Stomach (tissue), 8 donors: ENCODE measurements at regions not wholly inside any gene's neighbourhood (a gene's known extent, or its start where the extent isn't known, plus 50 kb on each side); places are given as distances from the start of the nearest gene placed in this dataset.

Experiments
- DNase-seq, 2 donors: peaks; one replicate each; pipeline versions ENCODE4 v3.0.0 to v3.0.0-alpha.2; 2013 to 2019
- H3K27ac ChIP-seq, 5 donors: fragments of 200-600 bp in 4 of 5; sonication (generic) in 4 of 5; one replicate each; pipeline ENCODE4 v1.5.1; 2013 to 2019; ENCODE audit warnings: mild to moderate bottlenecking in 1 of 5, moderate library complexity in 1 of 5
- H3K27me3 ChIP-seq, 3 donors: fragments of 200-600 bp; sonication (generic); one replicate each; pipeline ENCODE4 v1.5.1; 2017 to 2019; ENCODE audit warnings: mixed run types in 1 of 3
- H3K36me3 ChIP-seq, 4 donors: fragments of 200-600 bp; sonication (generic); 1 replicate in 3 of 4; 2 replicates in 1 of 4; pipeline ENCODE4 v1.5.1; 2016 to 2019
- H3K4me1 ChIP-seq, 4 donors: fragments of 200-600 bp; sonication (generic); one replicate each; pipeline ENCODE4 v1.5.1; 2016 to 2019
- H3K4me3 ChIP-seq, 4 donors: fragments of 200-600 bp; sonication (generic) in 3 of 4; one replicate each; pipeline ENCODE4 v1.5.1; 2016 to 2019; ENCODE audit warnings: mild to moderate bottlenecking in 1 of 4
- H3K9me3 ChIP-seq, 4 donors: fragments of 200-600 bp; sonication (generic); one replicate each; pipeline ENCODE4 v1.5.1; 2016 to 2019
- EP300 ChIP-seq: sonication (generic); formaldehyde crosslinking; IDR thresholded peaks from one replicate; pipeline ENCODE4 v1.6.1; 2017; ENCODE audit warnings: antibody characterized with exemption
- POLR2A ChIP-seq, 4 donors: fragments of 450-650 bp; IDR thresholded peaks; one replicate each; pipeline ENCODE4 v1.6.1; 2016; ENCODE audit warnings: antibody characterized with exemption in 4 of 4, control low read depth in 2 of 4, mild to moderate bottlenecking in 1 of 4, moderate library complexity in 1 of 4
- POLR2AphosphoS5 ChIP-seq, 3 donors: sonication (generic); formaldehyde crosslinking; IDR thresholded peaks; one replicate each; pipeline ENCODE4 v1.6.1; 2016; ENCODE audit warnings: antibody characterized with exemption in 3 of 3
- WGBS, 5 donors: extraction: QIAGEN DNeasy Blood & Tissue Kit in 3 of 5; methylation state at CpG; one replicate each; pipeline versions ENCODE4 v1.1.5 to v1.1.7; 2013 to 2018; 5-methylcytosine and 5-hydroxymethylcytosine counted together
- intact Hi-C: fragments of 100-400 bp; cut with DNase I; formaldehyde crosslinking; loops from one replicate; pipeline ENCODE4 v1.15.1; 2023; ENCODE audit warnings: low total_unique reads
- TF ChIP-seq, protein P1 (sequence below), 7 experiments: fragments of 450-650 bp in 4 of 7; fragments of 200-600 bp in 3 of 7; sonication (generic) in 3 of 7; IDR thresholded peaks; one replicate each; pipeline ENCODE4 v1.5.1; 2016 to 2019; ENCODE audit warnings: antibody characterized with exemption in 7 of 7, control low read depth in 2 of 7, mild to moderate bottlenecking in 1 of 7
- donor health status: healthy with polysubstance abuse.
- donor health status: Bipolar disorder and iron deficiency.
- donor health status: healthy.

DNA sequence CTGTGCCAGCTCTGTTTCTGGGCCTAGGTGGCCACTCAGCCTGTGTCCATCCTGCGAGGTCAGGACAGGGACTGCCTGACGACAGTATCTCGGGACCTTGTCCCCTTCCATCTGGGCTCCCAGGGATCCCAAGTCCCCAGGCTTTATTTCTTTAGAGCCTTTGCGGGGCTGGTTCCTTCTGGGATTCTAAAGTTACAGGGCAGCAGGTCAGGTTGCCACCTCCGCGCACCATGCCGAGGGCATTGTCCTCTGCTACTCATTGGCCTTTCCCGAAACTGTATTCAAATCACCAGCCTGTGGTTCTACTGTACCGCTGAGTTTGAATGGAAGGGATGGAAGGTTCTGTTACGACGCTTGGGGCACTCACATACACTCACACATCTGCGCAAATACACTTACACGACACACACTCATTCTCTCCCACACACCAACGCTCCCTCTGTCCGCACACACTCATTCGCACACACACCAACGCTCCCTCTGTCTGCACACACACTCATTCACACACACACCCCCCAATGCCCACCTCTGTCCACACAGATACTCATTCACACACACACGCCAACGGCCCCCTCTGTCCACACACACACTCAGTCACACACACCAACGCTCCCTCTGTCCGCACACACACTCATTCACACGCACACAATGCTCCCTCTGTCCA is 59.8 kb upstream of the THBS2 start:
- Histone ChIP-seq H3K36me3 (no peaks in the 10 kb centered on the region), H3K9me3 (no peaks in the 10 kb centered on the region), H3K4me1 (no peaks in the 10 kb centered on the region), H3K27me3 (no peaks in the 10 kb centered on the region), H3K4me3 (no peak overlapping the region), H3K27ac (no peak overlapping the region)
- WGBS, 5 donors, result 92 to 96% (median 94%) methylated on average over 22 of the region's 22 CpGs
- intact Hi-C loops, result no loop called here
- DNase-seq, result no peak
- TF ChIP-seq POLR2A (IDR thresholded peaks at IDR 0.05), result no peak
- TF ChIP-seq, protein P1, sequence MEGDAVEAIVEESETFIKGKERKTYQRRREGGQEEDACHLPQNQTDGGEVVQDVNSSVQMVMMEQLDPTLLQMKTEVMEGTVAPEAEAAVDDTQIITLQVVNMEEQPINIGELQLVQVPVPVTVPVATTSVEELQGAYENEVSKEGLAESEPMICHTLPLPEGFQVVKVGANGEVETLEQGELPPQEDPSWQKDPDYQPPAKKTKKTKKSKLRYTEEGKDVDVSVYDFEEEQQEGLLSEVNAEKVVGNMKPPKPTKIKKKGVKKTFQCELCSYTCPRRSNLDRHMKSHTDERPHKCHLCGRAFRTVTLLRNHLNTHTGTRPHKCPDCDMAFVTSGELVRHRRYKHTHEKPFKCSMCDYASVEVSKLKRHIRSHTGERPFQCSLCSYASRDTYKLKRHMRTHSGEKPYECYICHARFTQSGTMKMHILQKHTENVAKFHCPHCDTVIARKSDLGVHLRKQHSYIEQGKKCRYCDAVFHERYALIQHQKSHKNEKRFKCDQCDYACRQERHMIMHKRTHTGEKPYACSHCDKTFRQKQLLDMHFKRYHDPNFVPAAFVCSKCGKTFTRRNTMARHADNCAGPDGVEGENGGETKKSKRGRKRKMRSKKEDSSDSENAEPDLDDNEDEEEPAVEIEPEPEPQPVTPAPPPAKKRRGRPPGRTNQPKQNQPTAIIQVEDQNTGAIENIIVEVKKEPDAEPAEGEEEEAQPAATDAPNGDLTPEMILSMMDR (IDR thresholded peaks at IDR 0.05), result no peak
- no peak for TF ChIP-seq POLR2AphosphoS5 (IDR thresholded peaks at IDR 0.05)

DNA sequence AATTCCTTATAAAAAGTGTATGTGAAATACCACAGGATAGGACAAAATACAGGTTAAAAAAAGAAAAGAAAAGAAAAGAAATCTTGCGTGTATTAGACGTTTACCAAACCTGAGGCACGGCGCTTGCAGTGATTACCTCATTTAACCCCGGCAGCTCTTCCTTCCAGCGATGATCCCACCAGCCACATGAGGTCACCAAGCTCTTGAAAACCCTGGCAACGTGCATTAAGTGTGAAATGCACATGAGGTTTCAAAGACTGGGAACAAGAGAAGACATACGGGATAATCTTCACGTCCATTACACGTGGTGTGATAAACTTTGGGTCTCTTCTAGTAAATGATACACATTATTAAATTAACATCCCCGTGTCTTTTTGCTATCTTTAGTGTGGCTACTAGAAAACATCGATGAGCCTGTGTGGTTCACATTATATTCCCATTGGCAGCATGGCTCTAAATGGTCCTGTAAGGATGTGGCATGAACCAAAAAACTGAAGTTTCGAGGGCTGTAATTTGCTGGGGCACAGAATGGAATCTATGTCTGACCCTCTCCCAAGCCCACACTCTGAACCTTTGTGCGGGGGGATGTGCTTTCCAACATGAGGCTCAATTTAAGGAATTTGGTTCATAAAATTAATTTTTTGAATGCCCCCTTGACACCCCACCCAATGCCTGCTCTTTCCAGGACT is 59.2 kb upstream of the THBS2 start:
- Histone ChIP-seq H3K27me3 (no peaks in the 10 kb centered on the region), H3K9me3 (no peaks in the 10 kb centered on the region), H3K4me1 (no peaks in the 10 kb centered on the region), H3K4me3 (no peak overlapping the region), H3K27ac (no peak overlapping the region), H3K36me3 (no peaks in the 10 kb centered on the region)
- intact Hi-C loops, result no loop called here
- TF ChIP-seq, protein P1 (IDR thresholded peaks at IDR 0.05), result no peak
- WGBS, 5 donors, result 70 to 76% (median 72%) methylated on average over 14 of the region's 14 CpGs
- no peak for DNase-seq

DNA sequence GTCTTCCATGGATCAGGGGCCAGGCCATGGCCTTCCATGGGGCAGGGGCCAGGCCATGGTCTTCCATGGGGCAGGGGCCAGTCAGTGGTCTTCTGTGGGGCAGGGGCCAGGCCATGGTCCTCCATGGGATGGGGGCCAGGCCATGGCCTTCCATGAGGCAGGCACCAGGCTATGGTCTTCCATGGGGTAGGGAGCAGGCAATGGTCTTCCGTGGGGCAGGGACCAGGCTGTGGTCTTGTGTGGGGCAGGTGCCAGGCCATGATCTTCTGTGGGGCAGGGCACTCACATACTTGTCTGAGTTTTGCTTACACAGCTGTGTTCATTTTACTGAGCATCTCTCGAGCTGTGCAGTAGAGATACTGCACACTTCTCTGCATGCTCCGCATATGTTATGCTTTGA is 57.3 kb upstream of the THBS2 start:
- H3K36me3 ChIP-seq, result no peaks in the 10 kb centered on the region
- no peak for DNase-seq
- no peak overlapping the region for H3K27ac ChIP-seq
- intact Hi-C loops, result no loop called here
- no peaks in the 10 kb centered on the region for H3K4me1 ChIP-seq
- H3K4me3 ChIP-seq, result no peak overlapping the region
- no peaks in the 10 kb centered on the region for H3K9me3 ChIP-seq
- no peaks in the 10 kb centered on the region for H3K27me3 ChIP-seq
- 81 to 97% (median 91%) methylated on average over 3 of the region's 3 CpGs for WGBS, 5 donors
- TF ChIP-seq, protein P1 (IDR thresholded peaks at IDR 0.05), result no peak
- TF ChIP-seq POLR2A (IDR thresholded peaks at IDR 0.05) (no peak), EP300 (no peak), POLR2AphosphoS5 (IDR thresholded peaks at IDR 0.05) (no peak)
